Vagina (tissue), 2 donors: ENCODE measurements at regions not wholly inside any gene's neighbourhood (a gene's known extent, or its start where the extent isn't known, plus 50 kb on each side); places are given as distances from the start of the nearest gene placed in this dataset.

Source experiments
- CTCF ChIP-seq, 3 experiments: fragments of 450-650 bp in 2 of 3; fragments of 200-600 bp in 1 of 3; sonication (generic) in 1 of 3; IDR thresholded peaks; one replicate each; pipeline ENCODE4 v1.5.1; 2017 to 2019; ENCODE audit warnings: antibody characterized with exemption in 3 of 3, mild to moderate bottlenecking in 2 of 3, moderate library complexity in 2 of 3
- POLR2AphosphoS5 ChIP-seq, 2 donors: sonication (generic); formaldehyde crosslinking; IDR thresholded peaks; one replicate each; pipeline ENCODE4 v1.9.0; 2017; ENCODE audit warnings: antibody characterized with exemption in 2 of 2, mild to moderate bottlenecking in 2 of 2, low read depth in 1 of 2; ENCODE audit not compliant: insufficient read depth in 1 of 2

- no peak for TF ChIP-seq CTCF (IDR thresholded peaks at IDR 0.05)
- TF ChIP-seq POLR2AphosphoS5 (IDR thresholded peaks at IDR 0.05; ENCODE audit: insufficient read depth in 1 of 2, low read depth in 1 of 2): no peak
Measured at GRCh38 chrX:67346667-67347066, 197.2 kb upstream of the AR start.
